Neural progenitor cell (in vitro differentiated cells): ENCODE measurements at regions not wholly inside any gene's neighbourhood (a gene's known extent, or its start where the extent isn't known, plus 50 kb on each side); places are given as distances from the start of the nearest gene placed in this dataset.

Source experiments
- DNase-seq: peaks from one replicate; pipeline ENCODE4 v3.0.0-alpha.2; 2016; ENCODE audit warnings: low spot score
- H2AFZ ChIP-seq: fragments of 200-600 bp; sonication (generic); replicated peaks from 2 replicates; pipeline ENCODE4 v1.6.1; 2016; ENCODE audit warnings: antibody characterized with exemption
- H3F3A ChIP-seq: fragments of 200-600 bp; sonication (generic); 2 replicates; pipeline ENCODE4 v1.6.1; 2016; ENCODE audit warnings: antibody characterized with exemption, low read depth
- H3K27ac ChIP-seq: fragments of 200-600 bp; sonication (generic); 2 replicates; pipeline ENCODE4 v1.5.1; 2016; ENCODE audit warnings: mild to moderate bottlenecking
- H3K27me3 ChIP-seq: fragments of 200-600 bp; sonication (generic); 2 replicates; pipeline ENCODE4 v1.6.1; 2016; ENCODE audit warnings: mild to moderate bottlenecking, moderate library complexity
- H3K36me3 ChIP-seq: fragments of 200-600 bp; sonication (generic); 2 replicates; pipeline ENCODE4 v1.5.1; 2016
- H3K4me1 ChIP-seq: fragments of 200-600 bp; sonication (generic); 2 replicates; pipeline ENCODE4 v1.6.1; 2016; ENCODE audit warnings: mixed run types
- H3K4me2 ChIP-seq: fragments of 200-600 bp; sonication (generic); 2 replicates; pipeline ENCODE4 v1.6.1; 2016
- H3K4me3 ChIP-seq: fragments of 200-600 bp; sonication (generic); 2 replicates; pipeline ENCODE4 v1.5.1; 2016
- H3K79me2 ChIP-seq: fragments of 200-600 bp; sonication (generic); 2 replicates; pipeline ENCODE4 v1.6.1; 2016; ENCODE audit warnings: low read depth
- H3K9ac ChIP-seq: fragments of 200-600 bp; sonication (generic); 2 replicates; pipeline ENCODE4 v1.6.1; 2016
- H3K9me3 ChIP-seq: fragments of 200-600 bp; sonication (generic); 2 replicates; pipeline ENCODE4 v1.5.1; 2016; ENCODE audit warnings: low read depth
- H4K20me1 ChIP-seq: fragments of 200-600 bp; sonication (generic); 2 replicates; pipeline ENCODE4 v1.6.1; 2016; ENCODE audit warnings: low read depth
- H3K27ac Mint-ChIP-seq: 3 replicates; pipeline ENCODE4 v1.8.0; 2021; ENCODE audit warnings: mixed read lengths
- H3K27me3 Mint-ChIP-seq: 2 replicates; pipeline ENCODE4 v1.8.0; 2022; ENCODE audit warnings: low read depth, mild to moderate bottlenecking, inconsistent platforms, moderate library complexity, mixed read lengths; ENCODE audit not compliant: insufficient read depth
- H3K36me3 Mint-ChIP-seq: 3 replicates; pipeline ENCODE4 v1.8.0; 2021; ENCODE audit warnings: mixed read lengths
- H3K4me1 Mint-ChIP-seq: 3 replicates; pipeline ENCODE4 v1.8.0; 2021; ENCODE audit warnings: mixed read lengths
- H3K4me3 Mint-ChIP-seq: 3 replicates; pipeline ENCODE4 v1.8.0; 2021; ENCODE audit warnings: mild to moderate bottlenecking, moderate library complexity, mixed read lengths
- H3K9me3 Mint-ChIP-seq: 3 replicates; pipeline ENCODE4 v1.8.0; 2020; ENCODE audit warnings: mixed read lengths
- EZH2 ChIP-seq: fragments of 200-600 bp; sonication (generic); IDR thresholded peaks from 2 replicates; pipeline ENCODE4 v1.6.1; 2017; ENCODE audit warnings: antibody characterized with exemption, mild to moderate bottlenecking, moderate library complexity
- EZH2phosphoT487 ChIP-seq: fragments of 200-600 bp; sonication (generic); IDR thresholded peaks from 2 replicates; pipeline ENCODE4 v1.6.1; 2017; ENCODE audit warnings: antibody characterized with exemption
- TF ChIP-seq, protein P1 (sequence below): fragments of 200-600 bp; sonication (generic); IDR thresholded peaks from 2 replicates; pipeline ENCODE4 v1.5.1; 2017; ENCODE audit warnings: antibody characterized with exemption, mild to moderate bottlenecking

DNA sequence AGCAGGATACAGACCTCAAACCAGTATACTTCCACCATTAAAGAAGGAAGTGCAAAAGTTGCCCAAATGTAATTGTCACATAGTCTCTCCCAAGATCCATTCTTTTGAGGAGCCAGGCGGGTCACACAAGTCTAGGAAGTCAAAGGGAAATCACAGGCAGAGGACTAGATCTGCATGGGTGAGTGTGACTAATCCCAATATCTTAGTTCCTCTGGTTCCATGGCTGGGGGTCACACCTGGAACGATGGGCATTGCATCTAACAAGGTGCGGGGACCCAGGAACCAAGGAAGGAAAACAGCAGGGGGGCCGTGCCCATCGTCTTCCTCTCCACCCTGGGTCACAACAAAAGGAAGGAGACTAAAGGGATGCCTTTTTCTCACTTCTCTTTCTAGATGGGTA lies 1138.8 kb downstream of the XPNPEP1 start:
- H3F3A ChIP-seq = no peaks in the 10 kb centered on the region
- no peak overlapping the region for H3K9ac ChIP-seq
- no peak for DNase-seq
- Mint-ChIP-seq H3K4me1 (no peaks in the 10 kb centered on the region), H3K27me3 (peaks cover 4% of the 10 kb centered on the region), H3K27ac (no peak overlapping the region), H3K9me3 (peaks cover 22% of the 10 kb centered on the region), H3K36me3 (no peaks in the 10 kb centered on the region), H3K4me3 (no peak overlapping the region)
- TF ChIP-seq EZH2 = no peak
- TF ChIP-seq, protein P1, sequence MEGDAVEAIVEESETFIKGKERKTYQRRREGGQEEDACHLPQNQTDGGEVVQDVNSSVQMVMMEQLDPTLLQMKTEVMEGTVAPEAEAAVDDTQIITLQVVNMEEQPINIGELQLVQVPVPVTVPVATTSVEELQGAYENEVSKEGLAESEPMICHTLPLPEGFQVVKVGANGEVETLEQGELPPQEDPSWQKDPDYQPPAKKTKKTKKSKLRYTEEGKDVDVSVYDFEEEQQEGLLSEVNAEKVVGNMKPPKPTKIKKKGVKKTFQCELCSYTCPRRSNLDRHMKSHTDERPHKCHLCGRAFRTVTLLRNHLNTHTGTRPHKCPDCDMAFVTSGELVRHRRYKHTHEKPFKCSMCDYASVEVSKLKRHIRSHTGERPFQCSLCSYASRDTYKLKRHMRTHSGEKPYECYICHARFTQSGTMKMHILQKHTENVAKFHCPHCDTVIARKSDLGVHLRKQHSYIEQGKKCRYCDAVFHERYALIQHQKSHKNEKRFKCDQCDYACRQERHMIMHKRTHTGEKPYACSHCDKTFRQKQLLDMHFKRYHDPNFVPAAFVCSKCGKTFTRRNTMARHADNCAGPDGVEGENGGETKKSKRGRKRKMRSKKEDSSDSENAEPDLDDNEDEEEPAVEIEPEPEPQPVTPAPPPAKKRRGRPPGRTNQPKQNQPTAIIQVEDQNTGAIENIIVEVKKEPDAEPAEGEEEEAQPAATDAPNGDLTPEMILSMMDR = no peak
- no peak for TF ChIP-seq EZH2phosphoT487
- no peak overlapping the region for H3K4me3 ChIP-seq
- H3K27me3 ChIP-seq = no peaks in the 10 kb centered on the region
- peaks cover 7% of the 10 kb centered on the region for H3K9me3 ChIP-seq
- H3K79me2 ChIP-seq = no peaks in the 10 kb centered on the region
- H3K27ac ChIP-seq = no peak overlapping the region
- no peaks in the 10 kb centered on the region for H3K36me3 ChIP-seq
- no peaks in the 10 kb centered on the region for H3K4me1 ChIP-seq
- no peaks in the 10 kb centered on the region for H4K20me1 ChIP-seq
- no peak overlapping the region for H3K4me2 ChIP-seq
- no peak overlapping the region for H2AFZ ChIP-seq

DNA sequence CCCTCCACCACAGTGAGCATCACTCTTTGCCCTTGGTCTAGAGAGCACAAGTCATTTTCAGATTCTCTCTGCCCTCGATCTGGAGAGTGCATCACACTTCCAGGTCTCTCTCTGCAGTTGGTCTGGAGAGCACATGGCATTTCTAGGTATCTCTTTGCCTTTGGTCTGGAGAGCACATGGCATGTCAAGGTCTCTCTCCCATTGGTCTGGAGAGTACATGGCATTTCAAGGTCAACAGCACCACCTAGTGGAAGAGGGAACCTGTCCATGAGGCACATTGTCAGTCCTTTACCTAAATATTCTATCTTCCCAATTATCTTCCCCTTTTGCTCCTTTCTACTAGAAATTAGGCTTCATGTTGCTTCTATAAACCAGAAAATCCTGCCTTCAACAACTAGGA lies 1139.4 kb downstream of the XPNPEP1 start:
- Mint-ChIP-seq H3K27me3 (peaks cover 4% of the 10 kb centered on the region), H3K9me3 (peaks cover 25% of the 10 kb centered on the region), H3K4me1 (no peaks in the 10 kb centered on the region), H3K4me3 (no peak overlapping the region), H3K27ac (no peak overlapping the region), H3K36me3 (no peaks in the 10 kb centered on the region)
- no peak overlapping the region for H3K9ac ChIP-seq
- H3K27ac ChIP-seq = no peak overlapping the region
- peak; percentile 56 for DNase-seq
- no peaks in the 10 kb centered on the region for H3K27me3 ChIP-seq
- peaks cover 7% of the 10 kb centered on the region for H3K9me3 ChIP-seq
- H3K79me2 ChIP-seq = no peaks in the 10 kb centered on the region
- H3K4me1 ChIP-seq = no peaks in the 10 kb centered on the region
- H3K4me2 ChIP-seq = no peak overlapping the region
- no peak overlapping the region for H3K4me3 ChIP-seq
- no peak overlapping the region for H2AFZ ChIP-seq
- no peaks in the 10 kb centered on the region for H3F3A ChIP-seq
- TF ChIP-seq, protein P1 = peak; percentile 59
- TF ChIP-seq EZH2 = no peak
- no peaks in the 10 kb centered on the region for H3K36me3 ChIP-seq
- no peaks in the 10 kb centered on the region for H4K20me1 ChIP-seq

DNA sequence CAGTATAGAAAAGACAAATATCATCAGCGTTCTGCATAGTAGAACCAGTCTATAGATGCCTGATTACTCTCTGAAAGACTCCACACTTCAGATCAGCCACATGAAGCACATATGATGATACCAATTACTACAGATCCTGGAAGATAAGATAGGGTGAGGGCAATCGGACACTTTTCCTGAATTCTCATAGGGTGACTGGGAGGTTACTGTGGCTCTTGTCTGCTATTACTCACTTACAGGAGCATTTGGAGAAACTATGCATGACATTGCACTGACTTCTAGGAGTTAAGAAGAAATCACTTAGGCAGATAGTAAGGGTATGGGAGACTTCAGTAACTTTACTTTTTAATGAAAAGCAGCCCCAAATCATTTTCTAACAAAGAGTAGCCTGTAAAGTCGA lies 1140.9 kb downstream of the XPNPEP1 start:
- H2AFZ ChIP-seq = no peak overlapping the region
- TF ChIP-seq EZH2 = no peak
- TF ChIP-seq, protein P1 = no peak
- no peak for TF ChIP-seq EZH2phosphoT487
- no peaks in the 10 kb centered on the region for H4K20me1 ChIP-seq
- H3K4me3 ChIP-seq = no peak overlapping the region
- no peaks in the 10 kb centered on the region for H3F3A ChIP-seq
- H3K27me3 ChIP-seq = no peaks in the 10 kb centered on the region
- peaks cover 4% of the 10 kb centered on the region for H3K27me3 Mint-ChIP-seq
- peaks cover 7% of the 10 kb centered on the region for H3K9me3 ChIP-seq
- H3K9ac ChIP-seq = no peak overlapping the region
- H3K27ac Mint-ChIP-seq = no peak overlapping the region
- H3K4me1 Mint-ChIP-seq = no peaks in the 10 kb centered on the region
- DNase-seq = no peak
- no peak overlapping the region for H3K4me3 Mint-ChIP-seq
- H3K36me3 ChIP-seq = no peaks in the 10 kb centered on the region
- no peak overlapping the region for H3K4me2 ChIP-seq
- no peaks in the 10 kb centered on the region for H3K4me1 ChIP-seq
- peaks cover 25% of the 10 kb centered on the region for H3K9me3 Mint-ChIP-seq
- no peak overlapping the region for H3K27ac ChIP-seq
- no peaks in the 10 kb centered on the region for H3K79me2 ChIP-seq
- H3K36me3 Mint-ChIP-seq = no peaks in the 10 kb centered on the region

DNA sequence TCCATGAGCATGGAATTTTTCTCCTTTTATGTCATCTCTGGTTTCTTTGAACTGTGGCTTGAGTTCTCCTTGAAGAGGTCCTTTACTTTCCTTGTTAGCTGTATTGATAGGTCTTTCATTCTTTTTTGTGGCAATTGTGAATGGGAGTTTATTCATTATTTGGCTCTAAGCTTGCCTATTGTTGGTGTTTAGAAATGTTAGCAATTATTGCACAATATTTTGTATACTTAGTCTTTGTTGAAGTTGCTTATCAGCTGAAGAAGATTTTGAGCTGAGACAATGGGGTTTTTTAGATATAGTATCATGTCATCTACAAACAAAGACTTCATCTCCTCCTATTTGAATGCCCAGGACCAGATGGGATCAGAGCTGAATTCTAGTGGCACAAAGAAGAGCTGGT lies 1143.8 kb downstream of the XPNPEP1 start:
- H3K27ac Mint-ChIP-seq = no peak overlapping the region

More for the DNA sequence above, 1143.8 kb downstream of the XPNPEP1 start:
- TF ChIP-seq EZH2phosphoT487 (no peak), EZH2 (no peak)
- TF ChIP-seq, protein P1 = no peak
- no peaks in the 10 kb centered on the region for H3K4me1 ChIP-seq
- Mint-ChIP-seq H3K4me3 (no peak overlapping the region), H3K27me3 (peaks cover 4% of the 10 kb centered on the region), H3K9me3 (peaks cover 9% of the 10 kb centered on the region), H3K36me3 (no peaks in the 10 kb centered on the region), H3K4me1 (no peaks in the 10 kb centered on the region)
- no peaks in the 10 kb centered on the region for H3K36me3 ChIP-seq
- no peak overlapping the region for H3K4me2 ChIP-seq
- H3K79me2 ChIP-seq = no peaks in the 10 kb centered on the region
- no peak for DNase-seq
- no peaks in the 10 kb centered on the region for H4K20me1 ChIP-seq
- H3K9me3 ChIP-seq = peaks cover 4% of the 10 kb centered on the region
- H3K9ac ChIP-seq = no peak overlapping the region
- no peak overlapping the region for H3K27ac ChIP-seq
- no peaks in the 10 kb centered on the region for H3K27me3 ChIP-seq
- H3K4me3 ChIP-seq = no peak overlapping the region
- no peak overlapping the region for H2AFZ ChIP-seq
- H3F3A ChIP-seq = no peaks in the 10 kb centered on the region
